ENCODE measurements at regions not wholly inside any gene's neighbourhood (a gene's known extent, or its start where the extent isn't known, plus 50 kb on each side); places are given as distances from the start of the nearest gene placed in this dataset.

DNA sequence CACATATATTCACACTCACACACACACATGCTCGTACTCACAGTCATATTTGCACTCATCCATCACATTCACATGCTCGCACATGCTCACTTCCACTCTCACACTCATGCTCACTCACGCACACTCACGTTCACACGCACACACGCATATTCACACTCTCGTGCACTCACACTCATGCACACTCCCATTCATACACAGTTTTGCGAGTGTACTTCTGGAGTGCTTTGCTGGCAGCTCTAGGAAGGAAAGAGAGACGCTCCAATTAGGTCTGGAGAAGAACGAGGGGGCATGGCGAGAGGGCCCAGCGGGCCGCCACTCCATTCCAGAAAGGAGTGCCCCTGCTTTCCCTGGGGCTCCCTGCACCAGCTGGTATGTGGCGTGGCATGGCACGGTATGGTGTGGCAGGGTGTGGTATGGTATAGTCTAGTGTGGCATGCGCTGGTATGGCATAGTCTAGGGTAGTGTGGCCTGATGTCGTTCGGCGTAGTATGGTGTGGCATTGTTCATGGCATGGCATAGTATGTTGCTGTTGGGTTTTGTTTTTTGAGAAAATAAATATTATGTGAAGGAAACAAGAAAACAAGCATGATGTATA lies 216.8 kb upstream of the CDYL start:
- DNase-seq (ENCODE audit: low spot score): no peak

DNA sequence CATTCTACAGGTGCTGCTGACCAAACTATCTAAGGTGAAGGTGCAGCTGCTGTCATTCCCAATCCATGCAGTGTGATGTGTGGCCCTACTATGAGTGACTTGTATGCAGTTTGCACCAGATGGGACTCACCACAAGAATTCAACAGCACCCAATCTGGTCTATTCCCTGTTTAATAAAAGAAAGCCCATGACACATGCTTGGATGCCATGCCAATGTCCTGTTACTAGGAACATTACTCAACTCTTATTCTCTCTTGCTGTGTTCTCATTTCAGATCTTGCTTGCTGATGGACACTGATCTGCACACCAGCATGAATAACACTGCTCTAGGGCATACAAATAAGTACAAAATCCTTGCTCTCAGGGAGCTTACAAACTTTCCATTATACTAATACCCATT lies 221.6 kb upstream of the CDYL start:
- no peak for DNase-seq (ENCODE audit: low spot score)

DNA sequence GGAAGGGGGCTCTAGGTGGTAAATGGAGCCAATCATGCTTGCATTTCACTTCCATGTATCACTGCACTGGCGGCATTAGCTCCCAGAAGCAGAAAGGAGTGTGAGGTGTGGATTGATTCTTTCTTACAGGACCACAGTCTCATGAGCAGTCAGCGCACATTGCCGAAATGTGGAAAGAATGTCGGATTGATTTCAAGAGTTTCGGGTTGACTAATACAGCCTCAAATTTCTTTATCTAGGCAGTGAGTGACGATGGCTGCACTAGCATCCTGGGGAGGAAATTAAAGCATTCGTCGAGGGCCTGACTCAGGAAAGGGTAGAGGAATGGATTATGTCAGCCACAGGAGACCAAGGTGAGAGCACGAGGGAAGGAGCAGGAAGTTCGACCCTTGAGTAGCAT lies 222.8 kb upstream of the CDYL start:
- no peak for DNase-seq (ENCODE audit: low spot score)

DNA sequence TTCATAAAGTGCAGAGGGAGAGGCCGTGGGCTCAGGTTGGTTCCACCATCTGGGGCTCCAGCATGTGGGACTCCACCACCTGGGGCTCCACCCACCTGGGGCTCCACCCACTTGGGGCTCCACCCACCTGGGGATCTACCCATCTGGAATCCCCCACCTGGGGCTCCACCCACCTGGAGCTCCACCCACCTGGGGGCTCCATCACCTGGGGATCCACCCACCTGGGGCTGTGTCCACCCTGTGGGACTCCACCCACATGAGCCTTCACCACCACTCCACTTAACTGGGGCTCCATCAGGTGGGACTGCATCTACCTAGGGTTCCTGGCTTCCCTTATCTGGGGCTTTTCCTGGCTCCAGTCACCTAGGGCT lies 226.0 kb upstream of the CDYL start:
- DNase-seq (ENCODE audit: low spot score): no peak

DNA sequence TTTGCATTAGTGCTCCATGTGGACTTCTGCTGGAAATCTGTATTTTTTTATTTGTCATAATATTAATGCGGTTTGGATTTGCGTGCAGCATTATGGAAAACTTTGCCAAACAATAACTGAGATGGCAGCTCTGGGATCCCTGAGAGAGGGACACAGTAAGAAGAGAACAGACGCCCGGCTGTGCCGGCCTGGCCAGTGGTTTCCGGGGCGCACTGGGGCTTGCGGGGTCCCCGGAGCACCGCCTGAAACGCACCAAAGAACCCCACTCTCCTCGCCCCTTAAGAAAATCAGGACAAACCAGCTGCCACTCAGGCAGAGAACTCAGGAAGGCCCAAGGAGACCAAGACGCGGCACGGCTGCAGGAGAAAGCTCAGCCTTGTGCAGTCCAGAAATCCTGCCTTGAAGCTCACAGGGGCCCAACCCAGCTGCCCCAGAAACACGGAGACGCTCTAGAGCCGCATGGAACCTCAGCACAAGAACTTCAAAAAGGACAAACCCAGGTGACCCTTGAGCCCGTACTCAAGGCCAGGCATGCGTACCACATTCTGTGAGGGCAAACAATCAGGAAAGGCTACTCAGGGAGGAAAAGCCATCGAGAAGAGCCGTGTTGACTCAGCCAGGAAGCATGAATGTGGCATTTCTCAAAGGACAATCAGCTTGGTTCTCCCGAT lies 226.5 kb upstream of the CDYL start:
- no peak for DNase-seq (ENCODE audit: low spot score)

DNA sequence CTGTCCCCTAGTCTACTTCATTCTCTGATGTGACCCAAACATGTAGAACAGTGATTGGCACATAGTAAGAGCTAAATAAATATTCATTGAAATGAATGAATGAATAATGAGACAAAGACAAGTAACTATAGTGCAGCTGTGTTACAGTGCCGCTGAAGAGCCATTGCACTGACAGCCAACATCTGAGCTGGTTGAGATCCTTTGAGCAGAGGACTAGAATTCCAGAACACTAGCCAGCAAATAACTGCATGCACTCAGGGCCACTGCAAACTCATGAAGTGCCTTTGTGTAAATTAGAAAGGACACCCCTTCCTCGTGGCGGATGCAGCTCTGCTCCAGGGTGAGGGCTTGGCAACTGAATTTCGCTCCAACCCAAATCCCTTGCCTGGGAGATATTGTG lies 230.3 kb upstream of the CDYL start:
- no peak for DNase-seq (ENCODE audit: low spot score)

DNA sequence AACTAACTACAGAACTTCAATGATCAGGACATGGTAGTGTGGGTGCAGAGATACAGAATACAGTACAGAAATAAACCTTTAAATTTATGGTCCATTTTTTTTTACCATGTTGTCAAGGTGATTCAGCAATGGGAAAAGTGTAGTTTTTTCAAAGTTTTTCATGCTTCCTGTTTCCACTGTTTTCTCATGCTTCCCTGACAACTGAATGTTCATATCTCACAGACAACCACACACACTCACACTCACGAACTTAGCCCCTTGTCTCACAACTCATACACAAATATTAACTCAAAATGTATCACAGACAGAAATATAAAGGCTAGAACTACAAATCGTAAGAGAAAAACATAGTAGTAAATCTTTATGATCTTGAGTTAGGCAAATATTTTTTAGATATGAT lies 232.6 kb upstream of the CDYL start:
- DNase-seq (ENCODE audit: low spot score): no peak

DNA sequence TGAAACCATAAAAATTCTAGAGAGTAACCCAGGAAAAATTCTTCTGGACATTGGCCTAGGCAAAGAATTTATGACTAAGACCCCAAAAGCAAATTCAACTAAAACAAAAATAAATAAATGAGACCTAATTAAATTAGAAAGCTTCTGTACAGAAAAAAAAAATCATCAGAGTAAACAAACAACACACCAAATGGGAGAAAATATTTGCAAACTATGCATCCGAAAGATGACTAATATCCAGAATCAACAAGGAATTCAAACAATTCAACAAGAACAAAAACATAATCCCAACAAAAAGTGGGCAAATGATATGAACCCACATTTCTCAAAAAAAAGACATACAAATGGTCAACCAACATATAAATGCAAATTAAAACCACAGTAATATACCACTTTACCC lies 242.6 kb upstream of the CDYL start:
- DNase-seq (ENCODE audit: low spot score): no peak

DNA sequence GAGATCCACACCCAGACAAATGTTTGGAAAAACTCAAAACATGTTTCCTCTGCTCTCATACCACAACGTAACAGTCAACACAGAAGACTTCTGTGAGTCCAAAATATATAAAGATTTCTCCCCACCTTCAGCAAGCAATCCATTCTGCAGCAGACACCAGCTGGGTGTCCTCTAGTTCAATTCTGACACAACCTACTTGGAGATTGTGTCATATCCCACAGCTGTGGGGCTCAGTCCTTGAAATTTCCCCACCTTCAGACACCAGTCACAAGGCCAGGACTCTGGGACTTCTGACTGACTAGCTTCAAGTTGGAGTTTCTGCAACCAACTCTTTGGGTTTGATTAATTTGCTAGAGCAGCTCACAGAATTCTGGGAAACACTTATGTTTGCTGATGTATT lies 244.8 kb upstream of the CDYL start:
- DNase-seq (ENCODE audit: low spot score): no peak

DNA sequence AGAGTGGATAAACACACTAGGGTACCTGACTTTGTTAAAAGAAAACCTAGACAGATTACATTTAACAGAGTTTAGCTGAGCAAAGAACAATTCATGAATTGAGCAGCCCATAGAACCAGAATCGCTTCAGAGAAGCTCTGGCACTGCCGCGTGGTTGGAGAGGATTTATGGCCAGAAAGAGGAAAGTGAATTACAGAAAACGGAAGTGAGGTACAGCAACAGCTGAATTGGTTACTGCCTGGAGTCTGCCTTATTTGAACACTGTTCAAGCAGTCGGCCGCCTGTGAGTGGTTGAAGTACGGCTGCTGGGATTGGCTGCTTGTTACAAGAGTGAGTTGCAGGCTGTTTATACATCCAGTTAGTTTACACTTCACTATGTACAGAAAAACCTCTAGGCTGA lies 253.8 kb upstream of the CDYL start:
- DNase-seq (ENCODE audit: low spot score): no peak

DNA sequence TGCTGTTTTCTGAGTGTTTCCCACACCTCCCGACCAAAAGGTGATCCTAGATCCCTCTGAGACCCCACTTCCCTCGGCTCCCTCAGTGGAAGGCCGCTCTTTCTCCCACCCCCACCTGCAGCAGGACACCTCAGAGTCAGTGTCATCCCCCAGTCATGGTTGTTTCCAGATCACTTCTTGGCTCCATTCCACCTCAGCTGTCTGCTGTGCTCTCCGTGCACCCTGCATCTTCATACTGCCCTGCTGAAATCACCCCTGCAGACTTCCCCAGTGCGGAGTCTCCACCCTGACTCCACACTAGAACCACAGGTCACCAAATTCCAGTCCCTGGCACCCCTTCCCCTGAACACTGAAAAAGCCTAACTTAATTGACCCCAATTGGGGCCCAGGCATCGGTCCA lies 255.1 kb upstream of the CDYL start:
- DNase-seq (ENCODE audit: low spot score): no peak

DNA sequence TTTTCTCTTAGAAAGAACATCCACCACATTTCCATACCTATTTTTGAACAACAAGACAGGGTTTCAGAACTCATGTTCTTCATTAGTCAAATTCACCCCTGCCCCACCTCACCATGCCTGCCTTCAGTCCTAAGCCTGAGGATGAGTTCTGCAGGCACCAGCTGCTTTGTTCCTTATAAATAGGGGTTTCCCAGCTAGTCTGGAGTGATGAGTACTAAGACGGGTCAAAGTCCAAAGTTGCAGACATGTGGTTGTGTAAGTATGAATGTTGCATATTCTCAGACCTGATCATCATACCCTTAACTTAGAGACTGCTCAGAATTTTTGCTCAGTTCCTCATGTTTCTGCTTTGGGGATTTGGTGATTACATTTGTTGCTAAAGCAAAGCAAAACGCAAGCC lies 257.7 kb upstream of the CDYL start:
- DNase-seq (ENCODE audit: low spot score): peak; percentile 82

DNA sequence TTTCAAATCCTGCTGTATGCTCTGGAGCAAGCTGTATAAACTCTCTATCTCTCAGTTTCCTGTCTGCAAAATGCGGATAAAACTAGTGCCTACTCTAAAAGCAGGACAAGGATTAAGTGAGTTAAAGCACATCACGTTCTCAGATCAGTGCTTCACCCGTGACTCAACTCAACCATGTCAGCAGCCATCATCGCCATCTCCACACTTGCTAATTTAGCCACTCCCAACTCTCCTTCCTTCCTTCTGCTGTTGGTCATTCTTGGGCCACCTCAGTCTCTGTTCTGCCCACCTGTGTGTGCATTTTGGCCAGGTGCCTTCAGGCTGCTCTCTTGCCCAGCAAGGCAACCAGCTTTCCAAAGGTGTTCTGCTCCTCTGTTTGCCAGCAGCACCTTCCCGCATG lies 260.0 kb upstream of the CDYL start:
- peak; percentile 39 for DNase-seq (ENCODE audit: low spot score)

DNA sequence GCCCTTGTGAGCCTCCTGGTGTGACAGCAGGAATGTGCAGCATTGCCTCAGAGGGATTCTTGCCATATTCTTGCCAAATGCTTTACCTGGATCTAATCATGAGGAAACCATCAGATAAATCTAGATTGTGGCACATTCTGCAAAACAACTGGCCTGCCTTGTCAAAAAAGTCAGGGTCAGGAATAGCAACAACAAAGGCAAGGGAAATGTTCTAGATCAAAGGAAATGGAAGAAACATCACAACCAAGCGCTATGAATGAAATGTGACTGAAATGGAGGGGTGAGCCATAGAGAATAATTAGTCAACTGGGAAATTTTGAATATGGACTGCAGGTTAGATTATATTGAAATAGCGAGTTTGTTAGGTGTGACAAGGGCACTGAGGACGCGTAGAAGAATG lies 262.6 kb upstream of the CDYL start:
- DNase-seq (ENCODE audit: low spot score): no peak

DNA sequence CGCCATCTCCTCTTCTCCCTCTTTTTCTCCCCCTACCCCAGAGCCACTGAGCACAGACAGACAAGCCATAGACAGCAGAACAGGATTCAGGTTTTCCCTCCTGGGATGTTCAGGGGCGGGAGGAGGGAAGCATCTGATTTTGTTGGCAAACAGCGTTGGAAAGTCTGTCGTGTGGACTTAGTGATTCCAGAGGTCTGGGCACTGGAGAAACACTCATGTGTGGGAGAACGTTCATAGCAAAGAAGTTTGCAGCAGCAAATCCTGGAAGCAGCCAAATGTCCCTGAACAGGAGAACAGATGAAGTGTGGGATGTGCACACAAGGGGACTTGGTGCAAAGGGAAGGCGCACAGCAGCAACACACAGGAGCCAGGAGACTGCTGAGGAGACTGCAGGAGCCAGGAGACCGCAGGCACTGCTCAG lies 264.1 kb upstream of the CDYL start:
- no peak for DNase-seq (ENCODE audit: low spot score)

DNA sequence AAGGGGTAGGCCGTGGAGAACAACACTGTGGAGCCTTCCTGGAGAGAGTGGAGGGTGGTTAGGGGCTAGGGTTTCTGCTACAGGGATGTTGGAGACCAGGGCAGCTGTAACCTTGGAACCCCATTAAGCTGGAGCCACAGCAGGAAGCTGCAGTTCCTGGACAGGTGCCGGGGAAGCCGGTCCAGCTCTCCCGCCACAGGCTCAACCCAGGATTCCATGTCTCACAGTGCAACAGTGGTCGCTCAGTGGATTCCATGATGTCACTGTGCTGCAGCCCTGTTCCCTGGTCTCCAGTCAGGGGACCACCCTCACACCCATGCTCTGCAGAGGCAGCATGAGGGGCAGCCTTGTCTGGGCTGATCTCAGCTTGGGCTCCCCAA lies 264.6 kb upstream of the CDYL start:
- DNase-seq (ENCODE audit: low spot score): no peak

DNA sequence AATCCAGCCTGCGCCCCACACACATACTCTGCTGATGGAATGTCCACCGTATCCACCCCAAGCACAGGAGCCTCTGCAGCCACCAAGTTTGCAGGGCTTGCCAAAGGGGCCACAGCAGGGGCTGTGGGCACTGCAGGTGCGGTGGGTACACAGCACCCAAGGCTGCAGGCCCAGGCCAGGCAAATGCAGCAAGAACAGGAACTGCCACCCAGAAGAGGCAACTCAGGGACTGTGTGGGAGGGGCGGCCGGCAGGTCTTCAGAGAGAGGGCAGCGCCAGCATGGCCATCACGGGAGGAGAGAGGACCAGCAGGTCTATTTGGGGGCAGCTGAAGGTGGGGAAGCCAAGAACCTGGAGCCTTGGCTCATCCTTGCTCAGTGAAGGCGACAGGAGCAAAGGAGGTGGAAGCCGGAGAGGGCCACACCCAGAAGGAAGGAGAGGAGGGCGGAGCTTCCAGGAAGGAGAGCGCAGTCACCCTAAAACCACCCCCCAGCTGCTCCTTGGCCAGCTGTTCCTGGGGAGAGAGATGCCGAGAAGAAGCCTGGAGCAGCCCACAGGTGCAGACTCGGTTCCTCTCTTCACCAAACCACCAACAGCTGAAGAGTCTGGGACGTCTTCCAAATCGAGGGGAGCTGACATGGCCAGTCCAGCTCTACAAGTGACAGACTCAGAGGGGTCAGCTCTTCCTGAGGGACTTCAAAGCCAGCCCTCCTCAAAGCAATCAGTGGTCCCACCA lies 265.1 kb upstream of the CDYL start:
- no peak for DNase-seq (ENCODE audit: low spot score)

DNA sequence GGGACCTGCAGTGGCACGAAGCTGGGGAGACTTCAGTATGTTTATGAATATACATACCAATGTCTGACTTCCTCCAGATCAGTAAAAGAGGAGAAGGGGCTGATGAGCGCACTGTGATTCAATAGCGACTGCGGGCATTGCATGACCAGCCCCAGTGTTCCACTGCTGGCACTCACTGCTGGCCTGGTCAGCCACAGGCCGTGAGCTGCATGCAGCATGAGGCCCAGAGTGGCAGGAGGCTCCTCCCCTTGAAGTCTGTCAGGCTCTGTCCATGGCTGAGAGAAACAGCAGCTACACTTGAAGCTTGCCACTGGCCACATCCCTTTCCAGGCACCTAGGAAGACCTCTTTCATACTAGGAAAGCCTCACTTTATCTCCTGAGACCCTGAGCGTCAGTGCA lies 265.9 kb upstream of the CDYL start:
- no peak for DNase-seq (ENCODE audit: low spot score)

DNA sequence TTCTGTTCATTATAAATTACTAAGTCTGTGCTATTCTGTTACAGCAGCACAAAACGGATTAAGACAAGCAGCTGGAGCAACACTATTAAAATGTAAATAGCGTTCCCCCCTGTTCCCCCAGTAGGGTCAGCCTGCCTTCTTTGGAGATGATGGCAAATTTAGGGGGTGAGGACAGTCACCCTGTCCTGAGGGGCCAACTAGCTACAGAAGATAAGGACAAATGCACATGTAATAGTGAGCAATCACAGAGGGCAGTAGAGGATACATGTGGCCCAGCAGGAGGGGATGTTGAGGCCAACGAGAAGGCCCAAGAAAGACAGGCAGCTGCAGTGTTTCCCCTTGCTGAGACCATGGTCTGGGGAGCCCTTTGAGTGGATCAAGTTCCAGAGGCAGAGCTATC lies 266.7 kb upstream of the CDYL start:
- no peak for DNase-seq (ENCODE audit: low spot score)

DNA sequence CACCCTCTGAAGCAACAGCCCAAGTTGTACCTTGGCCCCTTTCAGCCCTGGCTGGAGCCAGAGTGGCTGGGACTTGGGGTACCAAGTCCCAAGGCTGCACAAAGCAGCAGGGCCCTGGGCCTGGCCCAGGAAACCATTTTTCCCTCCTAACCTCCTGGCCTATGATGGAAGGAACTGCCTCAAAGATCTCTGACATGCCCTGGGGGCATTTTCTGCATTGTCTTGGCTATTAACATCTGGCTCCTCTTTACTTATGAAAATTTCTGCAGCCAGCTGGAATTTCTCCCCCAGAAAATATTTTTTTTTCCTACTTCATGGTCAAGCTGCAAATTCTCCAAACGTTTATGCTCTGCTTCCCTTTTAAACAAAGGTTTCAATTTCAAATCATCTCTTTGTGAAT lies 269.4 kb upstream of the CDYL start:
- no peak for DNase-seq (ENCODE audit: low spot score)

DNA sequence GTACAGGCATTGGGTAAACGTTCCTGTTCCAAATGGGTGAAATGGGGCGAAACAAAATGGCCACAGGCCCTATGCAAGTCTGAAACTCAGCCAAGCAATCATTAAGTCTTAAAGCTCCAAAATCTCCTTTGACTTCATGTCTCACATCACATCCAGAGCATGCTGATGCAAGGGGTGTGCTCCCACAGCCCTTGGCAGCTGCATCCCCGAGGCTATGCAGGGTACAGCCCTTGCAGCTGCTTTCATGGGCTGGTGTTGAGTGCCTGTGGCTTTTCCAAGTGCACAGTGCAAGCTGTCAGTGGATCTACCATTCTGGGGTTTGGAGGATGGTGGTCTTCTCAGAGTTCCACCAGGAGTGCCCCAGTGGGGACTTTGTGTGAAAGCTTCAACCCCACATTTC lies 270.0 kb upstream of the CDYL start:
- DNase-seq (ENCODE audit: low spot score): no peak

DNA sequence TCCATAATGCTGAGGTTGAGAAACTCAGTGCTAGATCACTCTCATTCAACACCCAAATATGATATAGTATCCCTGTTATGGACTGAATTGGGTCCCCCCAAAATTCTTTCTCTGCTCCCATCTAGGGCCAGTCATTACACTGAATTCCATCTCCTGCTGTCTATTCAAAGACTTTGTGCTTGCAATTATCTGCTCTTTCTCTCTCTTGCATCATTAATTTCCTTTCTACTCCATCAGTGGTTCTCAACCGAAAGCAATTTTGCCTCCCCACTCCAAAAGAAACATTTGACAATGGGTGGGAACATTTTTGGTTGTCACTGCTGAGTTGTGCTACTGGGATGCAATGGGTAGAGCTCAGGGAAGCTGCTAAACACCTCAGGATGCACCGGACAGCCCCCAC lies 271.5 kb upstream of the CDYL start:
- DNase-seq (ENCODE audit: low spot score): no peak

DNA sequence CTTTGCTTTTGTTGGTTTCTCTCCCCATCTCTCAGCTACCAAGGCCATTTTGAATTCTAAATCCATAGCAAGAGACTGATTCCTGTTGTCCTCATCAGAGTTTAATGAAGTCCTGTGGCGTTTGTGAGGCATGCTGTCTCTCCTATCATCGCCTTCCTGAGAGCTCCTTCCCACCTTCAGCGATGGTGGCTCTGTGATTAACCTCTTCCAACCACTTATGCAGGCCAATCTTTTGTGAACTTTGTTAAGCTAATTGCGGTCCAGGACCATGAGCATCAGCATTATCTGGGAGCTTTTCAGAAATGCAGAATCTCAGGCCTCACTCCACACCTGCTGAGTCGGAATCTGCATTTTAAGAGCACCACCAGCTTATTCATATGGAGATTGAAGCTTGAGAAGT lies 272.5 kb upstream of the CDYL start:
- DNase-seq (ENCODE audit: low spot score): no peak

DNA sequence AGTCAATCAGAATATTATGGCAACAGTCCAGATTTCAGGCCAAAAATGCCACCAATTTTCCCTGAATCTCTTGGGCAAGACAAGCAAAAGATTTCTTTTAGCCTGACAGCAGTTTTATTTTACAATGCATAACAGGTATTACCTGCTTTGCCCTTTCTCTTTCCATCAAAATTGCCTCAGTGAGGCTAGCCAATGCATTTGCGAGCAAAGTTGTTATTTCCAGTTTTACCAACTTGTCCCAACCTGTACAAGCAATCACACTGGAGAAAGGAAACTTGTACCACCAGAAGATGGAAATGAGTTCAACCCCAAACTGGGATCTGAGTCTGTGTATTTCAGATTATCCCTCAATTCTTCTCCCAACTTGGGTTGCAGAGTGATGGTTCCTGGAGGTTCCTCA lies 279.9 kb upstream of the CDYL start:
- no peak for DNase-seq (ENCODE audit: low spot score)

Measured in kidney tubule cell (primary cell).